NCI-H2029 treated with DMSO at 0.1 percent for 48 hours (cell line): ENCODE measurements at regions not wholly inside any gene's neighbourhood (a gene's known extent, or its start where the extent isn't known, plus 50 kb on each side); places are given as distances from the start of the nearest gene placed in this dataset.
"Not testable (repeated sequence)": the region's sequence is repeated elsewhere in the genome, so short reads cannot be mapped to it uniquely, and the experiment has no call there.

Experiments
- DNase-seq: peaks from one replicate; lab custom pipeline; 2025; lab: John Stamatoyannopoulos, UW

DNA sequence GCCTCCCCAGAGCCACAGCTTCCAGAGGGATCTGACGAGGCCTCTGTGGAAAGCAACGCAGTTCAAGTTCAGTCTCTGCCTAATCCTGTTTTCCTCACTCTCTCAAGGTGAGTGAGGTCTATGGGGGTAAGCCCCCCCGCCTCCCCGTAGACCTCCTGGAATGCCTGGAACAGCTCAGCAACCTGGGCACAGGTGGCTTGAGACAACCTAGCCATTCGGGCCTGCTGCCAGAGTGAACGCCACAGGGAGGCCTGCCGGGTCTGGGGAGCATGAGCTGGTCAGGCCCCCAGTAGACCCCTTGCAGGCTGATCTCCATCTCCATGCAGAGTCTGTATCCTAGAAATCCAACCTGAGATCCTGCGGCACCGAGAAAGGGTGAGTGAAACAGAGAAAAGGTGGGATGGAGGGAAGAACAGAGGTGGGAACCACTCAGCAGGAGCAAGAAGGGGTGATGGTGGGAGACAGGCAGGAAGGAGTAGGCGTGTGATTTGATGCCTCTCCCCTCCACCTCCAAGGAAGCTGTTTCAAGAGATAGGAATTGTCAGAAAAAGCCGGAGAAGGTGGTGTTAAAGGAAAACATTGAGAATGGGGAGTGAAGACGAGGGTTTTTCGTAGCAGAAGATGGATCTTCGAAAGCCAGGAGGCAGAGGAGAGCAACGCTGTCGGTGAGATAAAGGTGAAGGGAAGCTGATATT lies 123.1 kb upstream of the PRMT8 start:
- DNase-seq, result no peak

GRCh38 chr12:3371018-3371417 lies 120.0 kb upstream of the PRMT8 start:
- DNase-seq, result peak; percentile 66

DNA sequence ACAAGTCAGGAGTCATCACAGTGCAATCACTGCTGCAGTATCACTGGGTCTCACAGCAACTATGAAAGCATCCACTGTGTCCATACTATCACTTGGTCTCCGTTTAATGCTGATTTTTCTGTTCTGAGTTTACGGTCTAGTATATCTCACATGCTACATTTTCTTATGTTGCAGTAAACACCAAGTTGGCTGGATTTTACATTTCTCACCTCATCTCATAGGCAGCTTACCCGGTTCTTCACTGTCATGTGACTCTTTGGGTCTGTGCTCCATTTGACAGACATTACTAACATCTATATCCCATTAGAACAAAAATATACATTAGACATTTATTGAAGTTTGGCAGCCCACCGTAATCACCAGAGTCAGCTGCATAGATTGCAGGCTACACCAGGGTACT lies 115.7 kb upstream of the PRMT8 start:
- no peak for DNase-seq

GRCh38 chr12:3376779-3377455 lies 114.1 kb upstream of the PRMT8 start:
- DNase-seq, result no peak

- no peak for DNase-seq
These were observed 112.3 kb upstream of the PRMT8 start for GRCh38 chr12:3378655-3379054.

- DNase-seq, result no peak
These were observed 111.9 kb upstream of the PRMT8 start for GRCh38 chr12:3379079-3379478.

GRCh38 chr12:3380200-3381043 lies 110.6 kb upstream of the PRMT8 start:
- no peak for DNase-seq

DNA sequence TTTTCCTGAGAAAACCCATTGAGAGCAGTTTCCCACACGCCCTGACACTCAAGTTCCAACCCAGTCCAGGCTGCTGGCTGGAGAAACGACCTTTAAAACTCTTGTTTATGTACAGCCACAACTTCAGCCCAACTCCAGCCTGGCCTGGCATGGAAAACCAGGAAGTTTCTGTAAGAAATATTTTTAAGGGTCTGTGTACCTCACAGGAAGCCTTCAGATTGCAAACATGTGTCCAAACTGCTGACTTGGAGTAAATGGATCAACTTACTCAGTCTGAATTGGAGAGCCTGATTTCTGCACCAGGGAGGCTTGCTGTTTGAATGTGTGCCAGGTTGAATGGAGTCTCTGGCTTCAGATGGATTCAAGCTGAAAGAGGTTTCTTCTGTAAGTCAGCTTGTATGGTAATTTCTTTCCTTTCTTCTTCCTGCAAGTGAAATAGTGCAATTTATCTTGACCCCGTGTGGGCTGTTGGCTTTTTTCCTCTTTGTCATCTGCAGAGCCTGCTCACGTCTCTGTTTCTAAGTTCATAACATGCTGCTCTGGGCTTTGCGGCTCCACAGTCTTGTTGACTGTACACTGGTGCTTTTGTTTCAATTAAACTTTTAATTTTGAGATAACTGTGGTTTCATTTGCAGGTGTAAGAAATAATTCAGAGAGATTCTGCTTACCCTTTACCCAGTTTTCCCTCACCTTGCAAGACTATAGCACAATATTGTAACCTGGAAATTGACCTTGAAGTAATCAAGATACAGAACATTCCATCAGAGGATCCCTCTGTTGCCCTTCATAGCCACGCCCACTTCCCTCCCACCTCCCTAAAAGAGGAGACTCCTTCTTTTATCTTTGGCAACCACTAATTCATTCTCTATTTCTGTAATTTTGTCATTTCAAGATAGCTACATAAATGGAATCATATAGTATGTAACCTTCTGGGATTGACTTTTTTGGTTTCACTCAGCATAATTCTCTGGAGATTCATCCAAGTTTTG lies 109.7 kb upstream of the PRMT8 start:
- DNase-seq, result no peak

DNA sequence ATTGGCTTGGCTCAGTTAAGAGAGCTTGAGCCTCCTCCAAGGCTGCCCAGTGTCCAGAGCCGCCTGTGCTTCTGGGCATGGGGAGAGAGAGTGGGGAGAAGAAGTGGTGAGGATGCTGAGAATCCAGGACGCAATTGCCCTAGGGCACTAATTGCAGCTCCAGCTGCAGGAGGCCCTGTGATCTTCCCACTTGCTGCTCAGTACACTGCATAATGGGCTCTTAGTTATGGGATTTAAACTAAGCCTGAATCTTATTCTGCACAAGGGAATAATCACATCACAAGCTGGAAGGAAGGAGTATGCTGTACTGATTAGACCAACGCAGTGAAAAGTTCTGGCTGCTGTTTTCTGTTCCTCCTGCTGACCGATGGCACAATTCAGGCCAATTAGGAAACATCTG lies 101.0 kb upstream of the PRMT8 start:
- DNase-seq, result no peak

GRCh38 chr12:3397596-3397995 lies 93.4 kb upstream of the PRMT8 start:
- DNase-seq, result not testable (repeated sequence)

- DNase-seq, result no peak
These were observed 92.7 kb upstream of the PRMT8 start for GRCh38 chr12:3398196-3398789.

DNA sequence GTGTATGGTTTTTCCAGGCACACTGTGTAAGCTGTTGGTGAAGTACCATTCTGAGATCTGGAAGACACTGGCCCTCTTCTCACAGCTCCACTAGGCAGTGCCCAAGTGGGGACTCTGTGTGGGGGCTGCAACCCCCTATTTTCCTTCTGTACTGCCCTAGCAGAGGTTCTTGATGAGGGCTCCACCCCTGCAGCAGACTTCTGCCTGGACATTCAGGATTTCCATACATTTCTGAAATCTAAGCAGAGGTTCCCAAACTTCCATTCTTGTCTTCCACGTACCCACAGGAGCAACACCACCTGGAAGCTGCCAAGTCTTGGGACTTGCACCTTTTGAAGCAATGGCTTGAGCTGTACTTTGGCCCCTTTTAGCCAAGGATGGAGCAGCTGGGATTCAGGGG lies 85.2 kb upstream of the PRMT8 start:
- DNase-seq, result no peak

GRCh38 chr12:3407723-3408122 lies 83.3 kb upstream of the PRMT8 start:
- no peak for DNase-seq

GRCh38 chr12:3409662-3410061 lies 81.3 kb upstream of the PRMT8 start:
- no peak for DNase-seq

DNA sequence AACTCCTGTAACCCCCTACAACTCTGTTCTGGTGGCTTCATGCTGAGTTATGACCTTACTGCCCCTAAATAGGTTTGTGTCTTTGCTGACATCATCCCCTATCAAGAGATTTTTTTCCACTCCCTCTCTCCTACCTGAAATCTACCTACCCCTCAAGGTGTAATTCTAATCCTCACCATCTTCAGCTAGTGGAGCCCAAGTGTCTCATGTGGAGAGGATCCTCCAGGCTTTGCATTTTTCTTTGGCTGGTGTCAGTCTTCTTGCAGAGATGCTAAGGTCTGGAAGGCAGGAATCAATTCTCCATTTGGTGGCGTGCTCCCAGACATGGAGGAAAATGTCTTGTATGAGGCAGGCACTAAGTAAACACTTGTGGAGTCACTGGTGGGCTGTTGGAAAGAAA lies 74.8 kb upstream of the PRMT8 start:
- DNase-seq, result no peak

- no peak for DNase-seq
These were observed 74.3 kb upstream of the PRMT8 start for GRCh38 chr12:3416670-3417069.

- DNase-seq, result no peak
These were observed 73.9 kb upstream of the PRMT8 start for GRCh38 chr12:3417113-3417512.

GRCh38 chr12:3417937-3418462 lies 73.0 kb upstream of the PRMT8 start:
- DNase-seq, result peak; percentile 7

GRCh38 chr12:3418609-3419390 lies 72.2 kb upstream of the PRMT8 start:
- peak; percentile 85 for DNase-seq

DNA sequence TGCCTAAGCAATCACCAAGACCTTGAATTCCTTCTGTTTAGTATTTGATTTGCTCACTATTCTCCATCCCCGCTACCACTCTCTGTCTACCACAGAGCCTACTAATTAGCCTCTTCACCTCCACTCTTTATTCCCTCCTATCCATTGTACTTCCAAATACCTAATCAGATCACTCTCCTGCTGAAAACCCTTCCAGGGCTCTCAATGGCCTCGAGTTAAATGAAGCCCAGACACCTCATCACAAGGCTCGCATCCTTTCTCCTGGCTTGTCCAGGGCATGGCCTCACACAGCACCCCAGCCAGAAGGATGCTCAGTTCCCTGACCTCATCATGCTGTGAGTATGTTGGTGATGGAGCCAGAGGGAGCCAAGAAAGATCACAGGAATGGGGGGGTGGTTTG lies 71.4 kb upstream of the PRMT8 start:
- peak; percentile 58 for DNase-seq
